ENCODE measurements at regions not wholly inside any gene's neighbourhood (a gene's known extent, or its start where the extent isn't known, plus 50 kb on each side); places are given as distances from the start of the nearest gene placed in this dataset.

- no peaks in the 10 kb centered on the region for H3K9me3 ChIP-seq (ENCODE audit: low read length)
- H3K4me2 ChIP-seq (ENCODE audit: low read length) = no peak overlapping the region
- no peaks in the 10 kb centered on the region for H3K27me3 ChIP-seq (ENCODE audit: insufficient read depth, low read depth, low read length)
- TF ChIP-seq SMC3 (conservative IDR thresholded peaks at IDR 0.05; ENCODE audit: poor library complexity) = no peak
- no peak for TF ChIP-seq MXI1 (conservative IDR thresholded peaks at IDR 0.05; ENCODE audit: poor library complexity, severe bottlenecking)
- TF ChIP-seq RAD21 (conservative IDR thresholded peaks at IDR 0.05) = no peak
- no peak for TF ChIP-seq REST (IDR thresholded peaks at IDR 0.05; ENCODE audit: borderline replicate concordance)
- TF ChIP-seq CTCF (IDR thresholded peaks at IDR 0.05; ENCODE audit: poor library complexity, severe bottlenecking) = no peak
- TF ChIP-seq EP300 (conservative IDR thresholded peaks at IDR 0.05; ENCODE audit: poor library complexity, severe bottlenecking) = no peak
- TF ChIP-seq TAF1 (IDR thresholded peaks at IDR 0.05; ENCODE audit: low read depth) = no peak
- TF ChIP-seq POLR2AphosphoS5 (IDR thresholded peaks at IDR 0.05) = no peak
- TF ChIP-seq EZH2 (IDR thresholded peaks at IDR 0.05; ENCODE audit: borderline replicate concordance, insufficient read depth, low read length, poor library complexity, severe bottlenecking) = no peak
- H3K4me3 ChIP-seq (ENCODE audit: low read length) = no peak overlapping the region
- no peaks in the 10 kb centered on the region for H3F3A ChIP-seq (ENCODE audit: insufficient read depth, low read length, poor library complexity, severe bottlenecking)
- no peak overlapping the region for H3K27ac ChIP-seq (ENCODE audit: low read length)
- H3K36me3 ChIP-seq (ENCODE audit: insufficient read depth, low read length) = no peaks in the 10 kb centered on the region
- H3K9me2 ChIP-seq (ENCODE audit: insufficient read depth, low read length) = no peaks in the 10 kb centered on the region
- H3K9ac ChIP-seq (ENCODE audit: low read length) = no peak overlapping the region
- H3K79me2 ChIP-seq (replicated peaks; ENCODE audit: insufficient read depth, low read length) = no peaks in the 10 kb centered on the region
- H2AFZ ChIP-seq (ENCODE audit: low read depth, low read length) = no peak overlapping the region
- H4K20me1 ChIP-seq (ENCODE audit: insufficient read depth) = no peaks in the 10 kb centered on the region
Observed at GRCh38 chr22:44424867-44425693, 73.0 kb downstream of the RTL6 start.

DNA sequence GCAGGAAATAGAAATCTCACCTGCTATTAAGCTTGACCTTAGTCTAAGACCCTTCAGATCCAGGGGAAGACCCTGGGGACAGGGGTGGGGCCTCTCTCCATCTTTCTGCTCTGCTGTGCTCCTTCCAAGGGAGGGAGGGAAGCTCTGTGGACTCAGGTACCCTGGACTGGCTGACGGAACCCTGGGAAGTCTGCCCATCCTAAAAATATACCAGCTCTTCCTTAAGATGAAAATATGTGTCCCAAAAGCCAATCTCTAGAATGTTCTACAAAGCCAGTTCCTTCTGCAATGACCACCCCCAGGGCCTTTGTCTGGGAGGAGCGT lies 73.7 kb downstream of the RTL6 start:
- no peaks in the 10 kb centered on the region for H3K36me3 ChIP-seq (ENCODE audit: insufficient read depth, low read length)
- no peak overlapping the region for H2AFZ ChIP-seq (ENCODE audit: low read depth, low read length)
- no peaks in the 10 kb centered on the region for H3K9me2 ChIP-seq (ENCODE audit: insufficient read depth, low read length)
- H3K4me2 ChIP-seq (ENCODE audit: low read length) = no peak overlapping the region
- no peak overlapping the region for H3K27ac ChIP-seq (ENCODE audit: low read length)
- H3K27me3 ChIP-seq (ENCODE audit: insufficient read depth, low read depth, low read length) = no peaks in the 10 kb centered on the region
- TF ChIP-seq CTCF (IDR thresholded peaks at IDR 0.05; ENCODE audit: poor library complexity, severe bottlenecking) (no peak), EP300 (conservative IDR thresholded peaks at IDR 0.05; ENCODE audit: poor library complexity, severe bottlenecking) (no peak), REST (IDR thresholded peaks at IDR 0.05; ENCODE audit: borderline replicate concordance) (no peak), RAD21 (conservative IDR thresholded peaks at IDR 0.05) (no peak), POLR2AphosphoS5 (IDR thresholded peaks at IDR 0.05) (no peak), SMC3 (conservative IDR thresholded peaks at IDR 0.05; ENCODE audit: poor library complexity) (no peak), MXI1 (conservative IDR thresholded peaks at IDR 0.05; ENCODE audit: poor library complexity, severe bottlenecking) (no peak)
- no peaks in the 10 kb centered on the region for H4K20me1 ChIP-seq (ENCODE audit: insufficient read depth)
- no peaks in the 10 kb centered on the region for H3K79me2 ChIP-seq (replicated peaks; ENCODE audit: insufficient read depth, low read length)
- no peaks in the 10 kb centered on the region for H3K9me3 ChIP-seq (ENCODE audit: low read length)
- H3K9ac ChIP-seq (ENCODE audit: low read length) = no peak overlapping the region
- no peak overlapping the region for H3K4me3 ChIP-seq (ENCODE audit: low read length)
- H3F3A ChIP-seq (ENCODE audit: insufficient read depth, low read length, poor library complexity, severe bottlenecking) = no peaks in the 10 kb centered on the region
